ENCODE measurements at regions not wholly inside any gene's neighbourhood (a gene's known extent, or its start where the extent isn't known, plus 50 kb on each side); places are given as distances from the start of the nearest gene placed in this dataset.

DNA sequence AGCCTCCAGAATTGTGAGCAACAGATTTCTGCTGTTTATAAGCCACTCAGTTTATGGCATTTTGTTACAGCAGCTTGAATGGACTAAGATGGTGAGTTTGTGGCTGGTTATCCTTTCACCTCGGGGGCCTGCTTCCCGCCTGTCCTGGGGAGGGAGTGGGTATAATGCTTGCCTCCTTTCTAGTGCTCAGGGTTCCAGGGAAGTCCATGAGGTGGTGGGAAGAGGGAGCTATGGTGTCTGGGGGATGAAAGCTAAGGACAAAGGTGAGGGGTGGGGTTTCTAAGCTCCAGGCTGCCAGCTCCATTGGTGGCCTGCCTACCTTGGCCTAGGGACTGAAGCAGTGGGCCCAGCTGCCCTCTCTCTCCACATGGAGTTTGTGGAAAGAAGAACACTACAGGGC is 50.2 kb upstream of the SDK2 start:
- TF ChIP-seq, protein P1, sequence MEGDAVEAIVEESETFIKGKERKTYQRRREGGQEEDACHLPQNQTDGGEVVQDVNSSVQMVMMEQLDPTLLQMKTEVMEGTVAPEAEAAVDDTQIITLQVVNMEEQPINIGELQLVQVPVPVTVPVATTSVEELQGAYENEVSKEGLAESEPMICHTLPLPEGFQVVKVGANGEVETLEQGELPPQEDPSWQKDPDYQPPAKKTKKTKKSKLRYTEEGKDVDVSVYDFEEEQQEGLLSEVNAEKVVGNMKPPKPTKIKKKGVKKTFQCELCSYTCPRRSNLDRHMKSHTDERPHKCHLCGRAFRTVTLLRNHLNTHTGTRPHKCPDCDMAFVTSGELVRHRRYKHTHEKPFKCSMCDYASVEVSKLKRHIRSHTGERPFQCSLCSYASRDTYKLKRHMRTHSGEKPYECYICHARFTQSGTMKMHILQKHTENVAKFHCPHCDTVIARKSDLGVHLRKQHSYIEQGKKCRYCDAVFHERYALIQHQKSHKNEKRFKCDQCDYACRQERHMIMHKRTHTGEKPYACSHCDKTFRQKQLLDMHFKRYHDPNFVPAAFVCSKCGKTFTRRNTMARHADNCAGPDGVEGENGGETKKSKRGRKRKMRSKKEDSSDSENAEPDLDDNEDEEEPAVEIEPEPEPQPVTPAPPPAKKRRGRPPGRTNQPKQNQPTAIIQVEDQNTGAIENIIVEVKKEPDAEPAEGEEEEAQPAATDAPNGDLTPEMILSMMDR (IDR thresholded peaks at IDR 0.05), result no peak
- Histone ChIP-seq H3K27me3 (peaks cover 0 to 10% (median 0%) of the 10 kb centered on the region in 9 donors), H3K4me3 (no peak overlapping the region), H3K36me3 (no peaks in the 10 kb centered on the region), H3K27ac (no peak overlapping the region), H3K9me3 (no peaks in the 10 kb centered on the region), H3K4me1 (no peaks in the 10 kb centered on the region)
- no peak for ATAC-seq
- no peak for DNase-seq
- intact Hi-C loops (cut with DNase I), result no loop called here
- 61 to 93% (median 85%) methylated on average over 2 of the region's 2 CpGs for WGBS, 4 donors

DNA sequence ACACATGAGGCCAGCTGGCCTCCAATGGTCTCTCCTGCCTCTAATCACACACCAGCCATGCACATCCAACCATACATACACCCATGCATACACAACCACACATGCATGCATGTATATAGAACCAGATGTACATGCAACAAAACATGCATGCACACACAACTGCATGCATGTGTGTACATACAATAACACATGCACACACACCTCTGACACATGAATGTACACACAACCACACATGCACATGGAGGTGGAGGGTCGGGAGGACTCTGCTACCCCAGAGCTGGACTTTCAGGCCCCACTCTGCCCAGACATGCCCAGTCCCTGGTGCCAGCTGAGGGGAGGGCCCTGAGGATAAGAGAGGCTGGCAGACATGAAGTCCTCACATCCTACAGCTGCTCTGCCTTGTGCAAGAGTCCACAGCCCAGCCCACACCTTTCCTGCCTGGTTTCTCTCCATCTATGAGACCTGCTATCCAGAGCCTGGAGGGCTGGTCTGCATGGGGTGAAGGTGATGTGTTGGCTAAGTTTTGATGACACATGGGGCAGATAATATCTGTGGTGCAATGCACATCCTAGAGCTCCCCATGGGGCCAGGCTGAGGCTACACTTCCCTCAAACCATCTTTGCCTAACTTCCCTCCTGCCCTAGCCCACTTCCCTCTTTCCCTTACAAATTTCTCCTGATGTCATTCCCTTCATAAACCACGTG is 50.9 kb upstream of the SDK2 start:
- 61 to 71% (median 65%) methylated on average over 2 of the region's 2 CpGs for WGBS, 4 donors
- intact Hi-C loops (cut with DNase I), result no loop called here
- TF ChIP-seq POLR2A (IDR thresholded peaks at IDR 0.05), result no peak
- TF ChIP-seq, protein P1 (IDR thresholded peaks at IDR 0.05), result no peak
- no peak overlapping the region for H3K4me3 ChIP-seq
- no peaks in the 10 kb centered on the region for H3K4me1 ChIP-seq
- H3K36me3 ChIP-seq, result no peaks in the 10 kb centered on the region
- DNase-seq (no peak), ATAC-seq (no peak)
- no peaks in the 10 kb centered on the region for H3K9me3 ChIP-seq
- H3K27me3 ChIP-seq, result peaks cover 0 to 7% (median 0%) of the 10 kb centered on the region in 9 donors
- H3K27ac ChIP-seq, result no peak overlapping the region

DNA sequence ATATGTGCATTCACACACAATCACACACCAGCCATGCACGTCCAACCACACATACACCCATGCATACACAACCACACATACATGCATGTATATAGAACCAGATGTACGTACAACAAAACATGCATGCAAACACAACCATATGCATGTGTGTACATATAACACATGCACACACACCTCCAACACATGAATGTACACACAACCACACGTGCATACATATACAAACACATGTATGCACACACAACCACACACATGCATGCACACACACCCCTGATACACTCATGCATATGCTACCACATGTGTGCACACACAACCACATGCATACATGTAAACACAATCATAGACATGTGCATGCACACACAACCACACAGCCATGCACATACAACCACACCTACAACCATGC is 52.0 kb upstream of the SDK2 start:
- Histone ChIP-seq H3K36me3 (no peaks in the 10 kb centered on the region), H3K4me3 (no peak overlapping the region), H3K27ac (no peak overlapping the region), H3K4me1 (no peaks in the 10 kb centered on the region), H3K27me3 (peaks cover 0 to 5% (median 0%) of the 10 kb centered on the region in 9 donors), H3K9me3 (peaks cover 0 to 2% (median 0%) of the 10 kb centered on the region in 12 donors)
- DNase-seq (no peak), ATAC-seq (no peak)
- intact Hi-C loops (cut with DNase I), result no loop called here
- TF ChIP-seq, protein P1 (IDR thresholded peaks at IDR 0.05), result no peak
- TF ChIP-seq POLR2A (IDR thresholded peaks at IDR 0.05), result no peak
- WGBS, 4 donors, result 88 to 92% (median 90%) methylated on average over 3 of the region's 3 CpGs

DNA sequence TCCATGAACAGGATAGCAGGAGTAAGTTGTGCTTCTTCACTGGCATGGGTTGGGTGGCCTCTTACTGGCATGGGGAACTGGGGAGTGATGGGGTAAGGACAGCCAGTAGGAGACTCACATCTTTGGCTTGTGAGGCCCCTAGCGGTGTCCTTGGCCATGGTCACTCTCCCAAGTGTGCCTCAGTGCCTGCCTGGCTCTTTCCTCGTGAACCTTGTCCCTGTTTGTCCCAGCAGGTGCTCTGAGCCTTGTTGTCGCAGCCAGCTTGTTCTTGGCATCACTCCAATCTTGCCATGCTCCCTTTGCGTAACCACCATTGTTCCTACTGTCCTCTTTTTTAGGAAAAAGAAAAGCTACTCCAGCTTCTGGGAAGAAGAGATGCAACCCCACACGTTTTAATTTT is 53.6 kb upstream of the SDK2 start:
- H3K9me3 ChIP-seq, result peaks cover 0 to 4% (median 0%) of the 10 kb centered on the region in 12 donors
- DNase-seq (no peak), ATAC-seq (no peak)
- H3K36me3 ChIP-seq, result no peaks in the 10 kb centered on the region
- H3K4me3 ChIP-seq, result no peak overlapping the region
- TF ChIP-seq, protein P1 (IDR thresholded peaks at IDR 0.05), result peak in 1 of 12 donors; percentile 6
- no peak for TF ChIP-seq POLR2A (IDR thresholded peaks at IDR 0.05)
- H3K27me3 ChIP-seq, result peaks cover 0 to 5% (median 0%) of the 10 kb centered on the region in 9 donors
- no peaks in the 10 kb centered on the region for H3K4me1 ChIP-seq
- WGBS, 4 donors, result 44 to 63% (median 55%) methylated on average over 5 of the region's 5 CpGs
- H3K27ac ChIP-seq, result no peak overlapping the region
- intact Hi-C loops (cut with DNase I), result no loop called here
